H1 (cell line): ENCODE measurements at regions not wholly inside any gene's neighbourhood (a gene's known extent, or its start where the extent isn't known, plus 50 kb on each side); places are given as distances from the start of the nearest gene placed in this dataset.

Experiments used
- CTCF ChIA-PET: fragments of 300-600 bp; sonication (Branson Sonifier 250); formaldehyde crosslinking; loops from one replicate; lab custom pipeline; 2021; ENCODE audit not compliant: partially characterized antibody; lab: Charles Lee
- POLR2A ChIA-PET: fragments of 300-600 bp; sonication (Branson Sonifier 250); formaldehyde crosslinking; loops from one replicate; lab custom pipeline; 2021; ENCODE audit warnings: inconsistent platforms; ENCODE audit not compliant: partially characterized antibody; lab: Charles Lee
- DNase-seq, 2 experiments: peaks; one replicate each; pipeline versions ENCODE4 v3.0.0 to v3.0.0-alpha.2; 2010 to 2022; ENCODE audit warnings: low spot score in 2 of 2, low read depth in 1 of 2, mixed read lengths in 1 of 2
- FAIRE-seq: peaks from 2 replicates; lab custom pipeline; 2011; peaks lifted over from hg19 to GRCh38; lab: Jason Lieb, UNC
- H2AFZ ChIP-seq: 2 replicates; pipeline ENCODE4 v1.8.1; 2012; ENCODE audit warnings: low read length, inconsistent platforms
- H2AK5ac ChIP-seq: 2 replicates; pipeline ENCODE4 v1.6.1; 2013; ENCODE audit warnings: low read depth, low read length
- H2BK120ac ChIP-seq: replicated peaks from 2 replicates; pipeline ENCODE3; 2013; ENCODE audit warnings: low read depth, low read length, inconsistent platforms
- H2BK12ac ChIP-seq: 2 replicates; pipeline ENCODE4 v1.6.1; 2013; ENCODE audit warnings: low read depth, low read length
- H2BK15ac ChIP-seq: 2 replicates; pipeline ENCODE4 v1.6.1; 2013; ENCODE audit warnings: low read length
- H2BK20ac ChIP-seq: 2 replicates; pipeline ENCODE4 v1.6.1; 2013; ENCODE audit warnings: low read length
- H2BK5ac ChIP-seq: 2 replicates; pipeline ENCODE4 v1.6.1; 2013; ENCODE audit warnings: low read depth, low read length
- H3K14ac ChIP-seq: 2 replicates; pipeline ENCODE4 v1.6.1; 2013; ENCODE audit warnings: inconsistent platforms; ENCODE audit not compliant: insufficient read length
- H3K18ac ChIP-seq: 2 replicates; pipeline ENCODE4 v1.6.1; 2013; ENCODE audit warnings: low read length; ENCODE audit errors: extremely low read depth
- H3K23ac ChIP-seq: 2 replicates; pipeline ENCODE4 v1.6.1; 2013; ENCODE audit warnings: inconsistent platforms; ENCODE audit not compliant: insufficient read length
- H3K23me2 ChIP-seq: 2 replicates; pipeline ENCODE4 v1.6.1; 2013; ENCODE audit warnings: low read depth, low read length
- H3K27ac ChIP-seq: 2 replicates; pipeline ENCODE4 v1.6.1; 2011; ENCODE audit warnings: low read depth, low read length, inconsistent platforms
- H3K27me3 ChIP-seq, 4 experiments: replicated peaks in 1 of 4; 1 replicate in 1 of 4; 2 replicates in 3 of 4; pipeline versions ENCODE4 v1.6.1 to v1.8.1; 2011 to 2013; ENCODE audit warnings: low read length in 3 of 4, mild to moderate bottlenecking in 3 of 4, inconsistent platforms in 2 of 4, mixed read lengths in 2 of 4, moderate library complexity in 1 of 4; ENCODE audit not compliant: control insufficient read depth in 3 of 4, insufficient read depth in 3 of 4; ENCODE audit errors: extremely low read depth in 1 of 4
- H3K36me3 ChIP-seq, 4 experiments: 2 replicates each; pipeline versions ENCODE4 v1.6.1 to v1.8.1; 2011 to 2013; ENCODE audit warnings: mild to moderate bottlenecking in 4 of 4, low read length in 3 of 4, moderate library complexity in 2 of 4, control low read depth in 1 of 4, inconsistent platforms in 1 of 4; ENCODE audit not compliant: insufficient read depth in 4 of 4, control insufficient read depth in 2 of 4
- H3K4ac ChIP-seq: replicated peaks from 2 replicates; pipeline ENCODE3; 2013; ENCODE audit warnings: low read length, low read depth, mixed read lengths, inconsistent platforms; ENCODE audit not compliant: insufficient read length
- H3K4me1 ChIP-seq, 4 experiments: replicated peaks in 1 of 4; 1 replicate in 1 of 4; 2 replicates in 3 of 4; pipeline versions ENCODE4 v1.6.1 to v1.8.1; 2011 to 2013; ENCODE audit warnings: low read length in 3 of 4, inconsistent platforms in 2 of 4, mixed read lengths in 1 of 4; ENCODE audit not compliant: insufficient read depth in 4 of 4, control insufficient read depth in 3 of 4
- H3K4me2 ChIP-seq, 2 experiments: 2 replicates each; pipeline versions ENCODE4 v1.6.1 to v1.8.1; 2011 to 2013; ENCODE audit warnings: low read depth in 2 of 2, low read length in 2 of 2, control low read depth in 1 of 2, inconsistent platforms in 1 of 2, mild to moderate bottlenecking in 1 of 2; ENCODE audit not compliant: insufficient read depth in 1 of 2
- H3K4me3 ChIP-seq, 4 experiments: fragments of 200-600, 300-600 bp in 1 of 4; sonication (generic), shearing (Covaris generic), sonication (Bioruptor Twin) in 1 of 4; 2 replicates each; pipeline versions ENCODE4 v1.5.1 to v1.8.1; 2011 to 2016; ENCODE audit warnings: low read length in 4 of 4, low read depth in 3 of 4, control low read depth in 2 of 4, inconsistent platforms in 2 of 4, mild to moderate bottlenecking in 2 of 4, mixed read lengths in 1 of 4, moderate library complexity in 1 of 4; ENCODE audit not compliant: insufficient read depth in 2 of 4; ENCODE audit errors: extremely low read depth in 1 of 4
- H3K56ac ChIP-seq: replicated peaks from 2 replicates; pipeline ENCODE3; 2013; ENCODE audit warnings: low read depth, mild to moderate bottlenecking, mixed read lengths, low read length, inconsistent platforms; ENCODE audit not compliant: insufficient read length
- H3K79me1 ChIP-seq: 2 replicates; pipeline ENCODE4 v1.6.1; 2013; ENCODE audit warnings: low read depth, low read length, control low read depth
- H3K79me2 ChIP-seq, 2 experiments: 2 replicates each; pipeline versions ENCODE4 v1.6.1 to v1.8.1; 2012 to 2013; ENCODE audit warnings: low read length in 2 of 2, mild to moderate bottlenecking in 2 of 2, inconsistent platforms in 1 of 2; ENCODE audit not compliant: insufficient read depth in 2 of 2, control insufficient read depth in 1 of 2
- H3K9ac ChIP-seq, 4 experiments: replicated peaks in 1 of 4; 1 replicate in 1 of 4; 2 replicates in 3 of 4; pipeline versions ENCODE4 v1.6.1 to v1.8.1; 2011 to 2013; ENCODE audit warnings: low read depth in 3 of 4, low read length in 3 of 4, control low read depth in 2 of 4, mild to moderate bottlenecking in 2 of 4, moderate library complexity in 2 of 4, inconsistent platforms in 1 of 4; ENCODE audit errors: extremely low read depth in 1 of 4
- H3K9me3 ChIP-seq, 2 experiments: 2 replicates each; pipeline versions ENCODE4 v1.6.1 to v1.8.1; 2012 to 2013; ENCODE audit warnings: mild to moderate bottlenecking in 2 of 2, moderate library complexity in 2 of 2, control low read depth in 1 of 2, inconsistent platforms in 1 of 2, low read depth in 1 of 2, low read length in 1 of 2, mixed read lengths in 1 of 2; ENCODE audit not compliant: insufficient read depth in 2 of 2
- H4K20me1 ChIP-seq, 2 experiments: replicated peaks in 1 of 2; 2 replicates each; pipeline versions ENCODE3 to v1.8.1; 2011 to 2013; ENCODE audit warnings: inconsistent platforms in 2 of 2, low read length in 2 of 2, mild to moderate bottlenecking in 1 of 2; ENCODE audit not compliant: insufficient read depth in 2 of 2, control insufficient read depth in 1 of 2
- H4K5ac ChIP-seq: 2 replicates; pipeline ENCODE4 v1.6.1; 2013; ENCODE audit warnings: low read length, low read depth, mixed read lengths, inconsistent platforms; ENCODE audit not compliant: insufficient read length
- H4K8ac ChIP-seq: 2 replicates; pipeline ENCODE4 v1.8.0; 2013; ENCODE audit warnings: mild to moderate bottlenecking, moderate library complexity, low read length, inconsistent platforms; ENCODE audit not compliant: insufficient read depth; ENCODE audit errors: extremely low read depth
- H4K91ac ChIP-seq: replicated peaks from 2 replicates; pipeline ENCODE3; 2013; ENCODE audit warnings: low read length, mixed read lengths, inconsistent platforms; ENCODE audit not compliant: insufficient read length
- CHD1 ChIP-seq: IDR thresholded peaks from 2 replicates; pipeline ENCODE4 v1.6.1; 2012; ENCODE audit warnings: low read depth, low read length, improper control_type of control experiment
- EGR1 ChIP-seq: IDR thresholded peaks from 2 replicates; pipeline ENCODE4 v1.6.1; 2011; ENCODE audit warnings: low read depth, low read length, borderline replicate concordance
- HDAC2 ChIP-seq, 2 experiments: fragments of 300-600 bp in 1 of 2; sonication (generic) in 1 of 2; IDR thresholded peaks; 2 replicates each; pipeline ENCODE4 v1.6.1; 2011 to 2012; ENCODE audit warnings: low read depth in 2 of 2, low read length in 2 of 2, mild to moderate bottlenecking in 2 of 2, moderate library complexity in 2 of 2, borderline replicate concordance in 1 of 2, inconsistent platforms in 1 of 2
- MAFK ChIP-seq: IDR thresholded peaks from 2 replicates; pipeline ENCODE4 v1.6.1; 2012; ENCODE audit warnings: low read depth, mild to moderate bottlenecking, improper control_type of control experiment, low read length
- NRF1 ChIP-seq: IDR thresholded peaks from 2 replicates; pipeline ENCODE4 v1.6.1; 2011; ENCODE audit warnings: mild to moderate bottlenecking, low read depth, low read length, improper control_type of control experiment
- POU5F1 ChIP-seq: IDR thresholded peaks from 2 replicates; pipeline ENCODE4 v1.6.1; 2011; ENCODE audit warnings: low read depth, mild to moderate bottlenecking, low read length, moderate library complexity
- SIX5 ChIP-seq: IDR thresholded peaks from 2 replicates; pipeline ENCODE4 v1.6.1; 2011; ENCODE audit warnings: mild to moderate bottlenecking, low read depth, low read length
- SP1 ChIP-seq: IDR thresholded peaks from 2 replicates; pipeline ENCODE4 v1.6.1; 2011; ENCODE audit warnings: low read depth, low read length
- SRF ChIP-seq: IDR thresholded peaks from 2 replicates; pipeline ENCODE4 v1.6.1; 2011; ENCODE audit warnings: mild to moderate bottlenecking, low read depth, low read length, moderate library complexity
- TCF12 ChIP-seq: IDR thresholded peaks from 2 replicates; pipeline ENCODE4 v1.6.1; 2011; ENCODE audit warnings: low read depth, mild to moderate bottlenecking, low read length
- WGBS, 2 experiments: shearing (Covaris generic) in 1 of 2; methylation state at CpG; one replicate each; pipeline versions ENCODE4 v1.1.6 to v1.1.7; 2013 to 2015; ENCODE audit warnings: low lambda C conversion rate in 2 of 2, mixed read lengths in 2 of 2, inconsistent platforms in 1 of 2, low coverage in 1 of 2, missing lambda C conversion rate in 1 of 2; ENCODE audit not compliant: insufficient replicate concordance in 2 of 2, insufficient coverage in 1 of 2, insufficient read length in 1 of 2; ENCODE audit errors: extremely low coverage in 1 of 2, missing lambda C conversion rate in 1 of 2; 5-methylcytosine and 5-hydroxymethylcytosine counted together

DNA sequence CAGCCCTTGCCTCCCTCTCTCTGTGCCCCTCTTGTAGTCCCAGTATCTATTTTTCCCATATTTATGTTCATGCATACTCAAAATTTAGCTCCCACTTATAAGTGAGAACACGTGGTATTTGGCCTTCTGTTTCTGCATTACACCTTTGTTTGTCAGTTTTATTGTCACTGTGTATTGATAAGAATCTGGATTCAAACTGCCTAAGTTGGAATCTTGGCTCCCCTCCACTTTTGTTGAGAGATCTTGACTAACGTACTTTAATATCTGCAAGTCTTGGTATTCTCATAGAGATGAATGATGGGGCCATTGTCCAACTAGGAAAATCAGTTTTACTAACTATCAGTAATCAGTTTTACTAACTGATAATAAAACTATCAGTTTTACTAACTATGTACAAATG is 87.8 kb upstream of the PRMT6 start:
- no peak overlapping the region for H2BK15ac ChIP-seq
- peaks cover 0 to 2% (median 0%) of the 10 kb centered on the region in 4 experiments; a peak in 1 of 7 replicates for H3K4me1 ChIP-seq
- H4K5ac ChIP-seq, result no peak overlapping the region
- no peak overlapping the region for H3K14ac ChIP-seq
- no peak overlapping the region for H3K4me3 ChIP-seq
- no peaks in the 10 kb centered on the region for H3K9me3 ChIP-seq
- no peak overlapping the region for H4K8ac ChIP-seq
- H2BK120ac ChIP-seq, result no peak overlapping the region
- no peaks in the 10 kb centered on the region for H3K36me3 ChIP-seq
- CTCF ChIA-PET, result interaction anchor here (1.5 kb wide), 1 partner anchor 10 kb away, joined by 4 read pairs; no protein-coding TSS in a partner anchor
- no peaks in the 10 kb centered on the region for H3K79me2 ChIP-seq
- no peaks in the 10 kb centered on the region for H3K27me3 ChIP-seq
- no peak overlapping the region for H2BK5ac ChIP-seq
- no peak overlapping the region for H2BK20ac ChIP-seq
- H3K4me2 ChIP-seq, result no peak overlapping the region
- no peaks in the 10 kb centered on the region for H4K20me1 ChIP-seq
- H3K27ac ChIP-seq, result no peak overlapping the region
- no peak overlapping the region for H3K4ac ChIP-seq
- H2AK5ac ChIP-seq, result no peak overlapping the region
- H3K9ac ChIP-seq, result no peak overlapping the region
- H3K56ac ChIP-seq, result no peak overlapping the region
- POLR2A ChIA-PET, result no interaction called here
- FAIRE-seq (no peak), DNase-seq (no peak)
- no peak overlapping the region for H3K23ac ChIP-seq
- no peak overlapping the region for H4K91ac ChIP-seq
- no peak overlapping the region for H2AFZ ChIP-seq
- 95% methylated on average over 2 of the region's 2 CpGs; no CpG with 5 or more reads in 1 of the 2 experiments for WGBS, 2 experiments
- no peaks in the 10 kb centered on the region for H3K79me1 ChIP-seq
- H3K23me2 ChIP-seq, result no peaks in the 10 kb centered on the region; the same call in 1 of the 2 replicates
- TF ChIP-seq MAFK, result no peak
- no peak for TF ChIP-seq SIX5
- no peak for TF ChIP-seq EGR1
- TF ChIP-seq HDAC2 (IDR thresholded peaks at IDR 0.05; ENCODE audit: borderline replicate concordance in 1 of 2, low read depth in 2 of 2, low read length in 2 of 2), result no peak
- TF ChIP-seq NRF1, result no peak
- no peak for TF ChIP-seq POU5F1
- TF ChIP-seq CHD1, result no peak
- no peak for TF ChIP-seq TCF12
- no peak for TF ChIP-seq SP1
- no peak for TF ChIP-seq SRF
- H3K18ac ChIP-seq, result no peak overlapping the region
- no peak overlapping the region for H2BK12ac ChIP-seq
